BLaER1 treated with 17β-estradiol and CSF1 and Interleukin-3, amounts not matched to agents 10 nM and 100 nM (cell line): ENCODE measurements at regions not wholly inside any gene's neighbourhood (a gene's known extent, or its start where the extent isn't known, plus 50 kb on each side); places are given as distances from the start of the nearest gene placed in this dataset.

Source experiments
- H3K27ac ChIP-seq, 11 experiments: shearing (Covaris generic); formaldehyde crosslinking; 2 replicates each; pipeline ENCODE4 v1.8.1; 2022
- H3K27me3 ChIP-seq, 11 experiments: shearing (Covaris generic); formaldehyde crosslinking; 2 replicates each; pipeline ENCODE4 v1.8.1; 2022
- H3K36me3 ChIP-seq, 11 experiments: shearing (Covaris generic); formaldehyde crosslinking; 2 replicates each; pipeline ENCODE4 v1.8.1; 2022
- H3K4me1 ChIP-seq, 10 experiments: shearing (Covaris generic); formaldehyde crosslinking; 2 replicates each; pipeline ENCODE4 v1.8.1; 2022
- H3K4me2 ChIP-seq, 11 experiments: shearing (Covaris generic); formaldehyde crosslinking; 2 replicates each; pipeline ENCODE4 v1.8.1; 2022
- H3K4me3 ChIP-seq, 10 experiments: shearing (Covaris generic); formaldehyde crosslinking; 2 replicates each; pipeline ENCODE4 v1.8.1; 2022
- H3K9ac ChIP-seq, 11 experiments: shearing (Covaris generic); formaldehyde crosslinking; 2 replicates each; pipeline ENCODE4 v1.8.1; 2022
- H3K9me3 ChIP-seq, 11 experiments: shearing (Covaris generic); formaldehyde crosslinking; replicated peaks in 1 of 11; 2 replicates each; pipeline ENCODE4 v1.8.1; 2022
- H4K20me1 ChIP-seq, 11 experiments: shearing (Covaris generic); formaldehyde crosslinking; 2 replicates each; pipeline ENCODE4 v1.8.1; 2022
- Cebpa-rat ChIP-seq, 11 experiments: shearing (Covaris generic); IDR thresholded peaks; 2 replicates each; pipeline ENCODE4 v1.8.1; 2022

GRCh38 chr10:113360870-113361269, 192.0 kb upstream of the HABP2 start:
- Histone ChIP-seq H3K4me2 (peak overlapping the region in 8 of 11 experiments; percentile 15 to 73 (median 49); a peak in 10 of 22 replicates), H3K4me3 (no peak overlapping the region), H3K9ac (no peak overlapping the region), H3K36me3 (no peaks in the 10 kb centered on the region), H3K9me3 (peaks cover 5 to 11% (median 9%) of the 10 kb centered on the region in 11 experiments), H3K27ac (no peak overlapping the region), H3K27me3 (no peaks in the 10 kb centered on the region), H4K20me1 (no peaks in the 10 kb centered on the region), H3K4me1 (peaks cover 8 to 33% (median 21%) of the 10 kb centered on the region in 10 experiments; a peak in 19 of 20 replicates)
- no peak for TF ChIP-seq Cebpa-rat (IDR thresholded peaks at IDR 0.05)

GRCh38 chr10:113362645-113363091, 190.2 kb upstream of the HABP2 start:
- Histone ChIP-seq H3K9me3 (peaks cover 11 to 23% (median 14%) of the 10 kb centered on the region in 11 experiments), H3K27me3 (no peaks in the 10 kb centered on the region), H3K27ac (no peak overlapping the region), H3K4me3 (no peak overlapping the region), H3K4me2 (peak overlapping the region; percentile 4 to 73 (median 57); a peak in 20 of 22 replicates), H4K20me1 (no peaks in the 10 kb centered on the region), H3K9ac (no peak overlapping the region), H3K4me1 (peaks cover 8 to 33% (median 21%) of the 10 kb centered on the region in 10 experiments; a peak in 19 of 20 replicates), H3K36me3 (no peaks in the 10 kb centered on the region)
- TF ChIP-seq Cebpa-rat (IDR thresholded peaks at IDR 0.05): no peak

- Histone ChIP-seq H3K27ac (no peak overlapping the region), H3K4me1 (peaks cover 8 to 47% (median 35%) of the 10 kb centered on the region in 10 experiments; a peak in 19 of 20 replicates), H3K27me3 (no peaks in the 10 kb centered on the region), H3K9me3 (peaks cover 11 to 23% (median 14%) of the 10 kb centered on the region in 11 experiments), H3K4me2 (no peak overlapping the region), H3K9ac (no peak overlapping the region), H4K20me1 (no peaks in the 10 kb centered on the region), H3K36me3 (no peaks in the 10 kb centered on the region), H3K4me3 (no peak overlapping the region)
- TF ChIP-seq Cebpa-rat (IDR thresholded peaks at IDR 0.05): no peak
Measured at GRCh38 chr10:113364227-113364626, 188.6 kb upstream of the HABP2 start.

GRCh38 chr10:113368666-113369364, 184.0 kb upstream of the HABP2 start:
- Histone ChIP-seq H3K27ac (no peak overlapping the region), H3K9ac (no peak overlapping the region), H3K27me3 (no peaks in the 10 kb centered on the region), H4K20me1 (no peaks in the 10 kb centered on the region), H3K4me1 (peaks cover 0 to 25% (median 19%) of the 10 kb centered on the region in 10 experiments; a peak in 15 of 20 replicates), H3K36me3 (no peaks in the 10 kb centered on the region), H3K9me3 (peaks cover 11 to 39% (median 19%) of the 10 kb centered on the region in 11 experiments), H3K4me3 (no peak overlapping the region), H3K4me2 (peak overlapping the region in 9 of 11 experiments; percentile 8 to 68 (median 44); a peak in 17 of 22 replicates)
- no peak for TF ChIP-seq Cebpa-rat (IDR thresholded peaks at IDR 0.05)

DNA sequence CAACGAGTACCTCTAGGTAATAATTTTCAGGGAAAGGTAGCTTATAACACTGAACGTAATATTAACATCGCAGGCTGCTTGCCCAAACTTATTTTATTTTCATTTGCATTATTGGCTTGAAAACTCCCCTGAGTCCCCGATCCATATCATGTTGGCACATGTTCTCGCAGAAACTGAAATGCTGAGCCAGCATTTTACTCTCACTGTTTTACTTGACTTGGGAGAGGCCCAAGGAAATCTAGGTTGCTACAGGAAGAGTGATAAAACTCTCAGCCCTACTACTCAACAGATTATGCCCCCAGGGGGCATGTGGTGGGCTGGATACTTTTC, 183.5 kb upstream of the HABP2 start:
- Histone ChIP-seq H3K27ac (no peak overlapping the region), H4K20me1 (no peaks in the 10 kb centered on the region), H3K9me3 (peaks cover 11 to 39% (median 19%) of the 10 kb centered on the region in 11 experiments), H3K4me2 (peak overlapping the region in 8 of 11 experiments; percentile 8 to 68 (median 44); a peak in 12 of 22 replicates), H3K36me3 (no peaks in the 10 kb centered on the region), H3K4me3 (no peak overlapping the region), H3K9ac (no peak overlapping the region), H3K4me1 (peaks cover 0 to 25% (median 19%) of the 10 kb centered on the region in 10 experiments; a peak in 15 of 20 replicates), H3K27me3 (no peaks in the 10 kb centered on the region)
- no peak for TF ChIP-seq Cebpa-rat (IDR thresholded peaks at IDR 0.05)

- Histone ChIP-seq H3K4me3 (no peak overlapping the region), H3K27me3 (no peaks in the 10 kb centered on the region), H3K9ac (no peak overlapping the region), H4K20me1 (no peaks in the 10 kb centered on the region), H3K36me3 (no peaks in the 10 kb centered on the region), H3K27ac (no peak overlapping the region), H3K9me3 (peaks cover 0 to 14% (median 4%) of the 10 kb centered on the region in 11 experiments; a peak in 6 of 22 replicates), H3K4me1 (peaks cover 10 to 30% (median 23%) of the 10 kb centered on the region in 10 experiments), H3K4me2 (no peak overlapping the region)
- no peak for TF ChIP-seq Cebpa-rat (IDR thresholded peaks at IDR 0.05)
Measured at GRCh38 chr10:113376428-113376827, 176.4 kb upstream of the HABP2 start.

GRCh38 chr10:113379091-113379490, 173.8 kb upstream of the HABP2 start:
- peak in 1 of 11 experiments; percentile 26; a peak in 1 of 22 replicates for TF ChIP-seq Cebpa-rat (IDR thresholded peaks at IDR 0.05)
- no peaks in the 10 kb centered on the region for H4K20me1 ChIP-seq
- H3K27ac ChIP-seq: no peak overlapping the region
- H3K36me3 ChIP-seq: no peaks in the 10 kb centered on the region
- H3K9ac ChIP-seq: no peak overlapping the region
- H3K4me3 ChIP-seq: no peak overlapping the region
- peak overlapping the region in 10 of 11 experiments; percentile 23 to 89 (median 80); a peak in 17 of 22 replicates for H3K4me2 ChIP-seq
- H3K9me3 ChIP-seq: peaks cover 0 to 10% (median 0%) of the 10 kb centered on the region in 11 experiments; a peak in 1 of 22 replicates
- no peaks in the 10 kb centered on the region for H3K27me3 ChIP-seq
- H3K4me1 ChIP-seq: peaks cover 28 to 55% (median 48%) of the 10 kb centered on the region in 10 experiments

DNA sequence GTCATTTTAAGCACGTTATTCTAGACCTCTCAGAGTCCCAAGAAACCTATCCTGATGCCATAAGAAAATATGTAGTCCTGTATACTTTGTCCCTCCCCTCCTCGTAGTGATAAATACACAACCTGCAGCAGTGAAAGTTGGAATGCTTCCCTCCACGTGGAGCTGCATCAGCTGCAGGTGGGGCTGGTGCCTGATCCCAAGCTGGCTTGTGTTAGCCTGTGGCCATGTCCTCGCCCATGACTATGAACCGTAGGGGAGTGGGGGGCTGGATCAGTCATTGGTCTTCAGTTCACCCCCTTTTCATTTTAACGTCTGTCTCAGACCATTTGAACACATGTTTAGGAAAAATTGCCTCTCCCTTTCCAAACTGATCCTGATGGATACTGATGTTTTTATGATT, 171.4 kb upstream of the HABP2 start:
- peak overlapping the region in 9 of 11 experiments; percentile 71 to 81 (median 77); a peak in 17 of 22 replicates for H3K27ac ChIP-seq
- H3K4me3 ChIP-seq: peak overlapping the region in 7 of 10 experiments; percentile 39 to 63 (median 47); a peak in 8 of 20 replicates
- no peaks in the 10 kb centered on the region for H3K27me3 ChIP-seq
- H4K20me1 ChIP-seq: no peaks in the 10 kb centered on the region
- peak overlapping the region in 8 of 11 experiments; percentile 65 to 77 (median 71); a peak in 13 of 22 replicates for H3K9ac ChIP-seq
- no peak for TF ChIP-seq Cebpa-rat (IDR thresholded peaks at IDR 0.05)
- H3K4me2 ChIP-seq: peak overlapping the region; percentile 75 to 89 (median 83)
- peaks cover 49 to 78% (median 71%) of the 10 kb centered on the region in 10 experiments for H3K4me1 ChIP-seq
- no peaks in the 10 kb centered on the region for H3K36me3 ChIP-seq
- no peaks in the 10 kb centered on the region for H3K9me3 ChIP-seq

GRCh38 chr10:113381981-113382509, 170.8 kb upstream of the HABP2 start:
- peak overlapping the region; percentile 36 to 77 (median 69); a peak in 19 of 22 replicates for H3K9ac ChIP-seq
- no peak for TF ChIP-seq Cebpa-rat (IDR thresholded peaks at IDR 0.05)
- peak overlapping the region in 10 of 11 experiments; percentile 43 to 81 (median 76); a peak in 21 of 22 replicates for H3K27ac ChIP-seq
- H3K36me3 ChIP-seq: no peaks in the 10 kb centered on the region
- peak overlapping the region; percentile 75 to 89 (median 83) for H3K4me2 ChIP-seq
- H3K27me3 ChIP-seq: no peaks in the 10 kb centered on the region
- H4K20me1 ChIP-seq: no peaks in the 10 kb centered on the region
- peak overlapping the region; percentile 28 to 63 (median 46); a peak in 15 of 20 replicates for H3K4me3 ChIP-seq
- no peaks in the 10 kb centered on the region for H3K9me3 ChIP-seq
- peaks cover 52 to 83% (median 73%) of the 10 kb centered on the region in 10 experiments for H3K4me1 ChIP-seq
